GM18520 (cell line): ENCODE measurements at regions not wholly inside any gene's neighbourhood (a gene's known extent, or its start where the extent isn't known, plus 50 kb on each side); places are given as distances from the start of the nearest gene placed in this dataset.
A peak's percentile ranks its signal among the peaks of the same experiment; 100 is the strongest.

Source experiments
- ATAC-seq: cut with Tn5 transposase; IDR thresholded peaks from one replicate; pipeline ENCODE4 v1.9.1; 2021; ENCODE audit not compliant: unreplicated experiment

DNA sequence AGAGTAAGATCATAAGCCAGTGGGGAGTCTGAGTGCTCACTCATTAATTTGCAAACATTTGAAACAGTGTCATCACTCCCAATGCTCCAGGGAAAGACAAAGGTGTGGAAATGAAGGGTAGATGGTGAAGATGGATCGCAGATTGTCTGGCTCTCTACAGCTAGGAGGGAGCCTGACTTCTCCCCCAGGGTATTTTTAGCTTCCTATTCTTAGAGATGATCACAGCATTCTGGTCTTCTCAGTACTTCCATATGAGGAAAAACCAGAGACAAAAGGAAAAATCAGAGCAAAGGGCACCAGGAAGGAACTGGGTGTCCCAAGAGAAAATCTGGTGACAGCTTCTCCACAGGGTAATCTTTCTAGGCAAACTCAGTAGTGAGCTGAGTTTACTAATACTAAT lies 401.9 kb upstream of the GRIA1 start:
- ATAC-seq, result no peak

DNA sequence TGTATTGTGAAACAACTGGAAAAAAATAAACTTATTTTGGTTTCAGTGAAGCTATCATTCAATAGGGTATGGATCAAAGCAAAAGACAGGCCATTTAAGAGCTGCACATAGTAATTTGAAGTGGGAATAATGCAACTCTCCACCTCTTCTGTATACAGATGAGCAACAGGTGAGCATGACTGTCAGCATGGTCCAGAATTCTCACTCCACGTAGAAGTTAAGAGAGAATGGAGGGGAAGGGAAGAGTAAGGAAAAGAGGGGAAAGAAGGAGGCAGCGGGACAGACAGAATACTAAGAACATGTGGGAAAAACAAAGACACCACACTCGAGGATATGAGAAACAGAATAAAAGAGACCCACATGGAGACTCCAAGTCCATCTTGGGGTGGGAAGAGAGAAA lies 396.1 kb upstream of the GRIA1 start:
- ATAC-seq, result no peak

DNA sequence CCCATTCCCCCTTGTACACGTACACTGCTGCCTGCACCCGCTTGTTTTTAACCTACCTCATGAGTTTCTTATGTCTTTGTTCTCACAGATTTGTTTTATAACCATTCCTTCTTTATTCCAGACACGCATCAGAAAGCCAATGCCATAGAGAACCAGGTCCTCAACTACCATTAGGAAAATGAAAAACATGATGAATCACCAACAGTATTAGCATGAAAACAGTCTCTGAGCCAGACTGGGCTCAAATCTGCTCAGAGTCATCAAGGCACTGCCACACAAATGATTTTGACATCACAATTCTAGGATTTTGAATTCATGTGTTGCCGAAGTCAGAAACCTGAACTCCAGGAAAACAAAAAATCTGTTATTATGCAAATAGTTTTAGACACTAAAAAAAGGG lies 394.1 kb upstream of the GRIA1 start:
- ATAC-seq, result no peak

DNA sequence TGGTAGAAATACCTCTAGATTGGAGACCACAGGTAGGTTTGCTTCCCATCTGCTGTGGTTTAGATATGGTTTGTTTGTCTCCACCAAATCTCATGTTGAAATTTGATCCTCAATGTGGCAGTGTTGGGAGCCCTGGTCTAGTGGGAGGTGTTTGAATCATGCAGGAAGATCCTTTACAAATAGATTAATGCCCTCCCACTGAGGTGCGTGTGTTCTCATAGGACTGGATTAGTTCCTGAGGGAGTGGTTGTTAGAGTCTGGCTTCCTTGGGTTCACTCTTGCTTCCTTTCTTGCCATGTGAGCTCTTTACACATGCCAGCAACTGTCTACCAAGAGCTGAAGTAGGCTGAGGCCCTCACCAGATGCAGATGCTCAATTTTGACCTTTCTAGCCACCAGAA lies 391.1 kb upstream of the GRIA1 start:
- ATAC-seq, result no peak

DNA sequence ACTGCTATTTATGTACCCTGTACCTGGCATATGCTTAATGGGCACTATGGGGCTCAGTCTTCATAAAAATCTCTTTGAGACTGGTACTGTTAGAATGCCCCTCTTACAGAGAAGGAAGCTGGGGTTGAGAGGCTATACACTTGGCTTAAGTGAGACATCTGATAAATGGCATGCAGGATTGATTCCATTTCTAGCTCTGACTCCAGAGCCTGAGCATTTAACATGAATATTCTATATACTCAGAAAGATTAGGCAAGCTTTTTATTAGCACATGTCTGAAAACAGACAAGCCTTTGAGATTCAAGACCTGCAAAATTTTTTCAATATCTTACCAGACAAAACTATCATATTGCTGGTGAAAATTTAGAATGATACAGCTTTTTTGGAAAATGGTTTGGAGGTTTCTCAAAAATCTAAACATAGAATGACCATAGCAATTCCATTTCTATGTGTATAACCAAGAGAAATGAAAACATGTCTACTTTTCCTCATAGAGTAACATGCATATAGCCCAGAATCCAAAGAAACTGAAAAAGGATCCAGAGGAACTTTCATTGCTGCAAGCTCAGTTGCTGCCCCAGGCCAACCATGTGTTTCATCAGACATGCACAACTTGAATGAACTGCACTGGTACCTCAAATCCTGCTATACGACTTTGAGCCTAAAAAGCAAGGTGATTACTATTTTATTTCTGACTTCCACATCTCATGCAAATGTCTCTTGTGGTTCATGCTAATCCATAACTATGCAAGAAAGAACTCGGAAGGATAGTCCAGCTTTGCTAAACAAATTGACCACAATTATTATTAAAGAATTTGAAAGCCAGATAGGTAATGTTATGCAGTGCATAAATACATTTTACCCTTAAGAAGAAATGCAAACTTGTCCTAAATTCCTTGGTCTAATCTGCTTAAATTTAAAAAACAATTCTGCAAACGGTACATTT lies 389.0 kb upstream of the GRIA1 start:
- no peak for ATAC-seq

DNA sequence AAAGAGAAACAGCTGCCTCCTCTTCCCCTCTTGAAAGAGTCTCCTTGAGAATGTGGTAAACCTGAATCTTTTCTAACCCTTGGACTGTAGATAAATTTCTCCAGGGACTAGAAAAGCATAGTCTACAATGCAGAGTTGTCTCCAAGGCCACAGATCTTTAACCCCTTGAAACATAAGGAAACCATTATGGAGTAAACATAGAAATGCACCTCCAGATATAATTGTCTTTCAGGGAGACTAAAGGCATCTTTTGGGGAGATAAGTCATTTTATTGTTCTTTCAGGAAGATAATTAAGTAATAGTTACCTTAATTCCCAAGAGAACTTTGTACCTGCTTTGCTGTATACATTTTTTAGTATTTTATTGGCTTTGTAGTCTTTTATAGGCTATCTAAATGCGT lies 373.6 kb upstream of the GRIA1 start:
- ATAC-seq, result no peak

DNA sequence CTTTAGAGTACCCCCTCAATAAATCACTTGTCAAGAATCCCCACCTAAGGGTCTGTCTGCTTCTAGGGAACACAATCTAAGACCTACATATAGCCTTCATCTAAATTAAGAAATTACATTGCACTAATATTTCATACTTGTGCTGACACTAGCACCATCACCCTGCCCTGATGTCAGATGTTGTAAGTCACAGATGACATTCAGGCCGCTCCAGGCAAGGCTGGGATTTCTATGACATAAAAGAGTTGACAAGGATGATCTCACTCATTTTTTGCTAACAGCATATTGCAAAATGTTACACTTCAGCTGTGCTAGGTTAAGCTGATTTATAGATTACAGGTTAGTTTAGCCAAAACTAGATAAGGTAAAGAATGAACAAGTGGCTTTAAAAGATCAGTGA lies 372.5 kb upstream of the GRIA1 start:
- ATAC-seq, result no peak

DNA sequence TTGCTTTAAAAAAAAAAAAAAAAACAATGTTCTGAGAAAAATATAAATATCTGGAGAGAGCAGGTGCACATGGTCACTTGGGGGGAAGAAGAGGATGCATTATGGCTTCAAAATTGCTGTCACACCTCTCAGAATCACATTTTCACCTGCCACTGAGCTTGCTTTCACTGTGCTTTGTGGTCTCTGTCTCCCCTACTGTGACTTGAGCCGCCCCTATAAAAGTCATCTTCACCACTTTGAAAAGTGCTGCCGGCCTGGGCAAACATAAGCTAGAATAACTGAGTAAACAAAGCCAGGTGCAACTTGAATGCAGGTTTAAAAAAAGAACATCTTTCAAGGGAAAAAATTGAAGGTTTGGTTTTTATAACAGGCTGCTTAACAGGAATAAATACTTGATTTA lies 368.1 kb upstream of the GRIA1 start:
- ATAC-seq, result no peak

DNA sequence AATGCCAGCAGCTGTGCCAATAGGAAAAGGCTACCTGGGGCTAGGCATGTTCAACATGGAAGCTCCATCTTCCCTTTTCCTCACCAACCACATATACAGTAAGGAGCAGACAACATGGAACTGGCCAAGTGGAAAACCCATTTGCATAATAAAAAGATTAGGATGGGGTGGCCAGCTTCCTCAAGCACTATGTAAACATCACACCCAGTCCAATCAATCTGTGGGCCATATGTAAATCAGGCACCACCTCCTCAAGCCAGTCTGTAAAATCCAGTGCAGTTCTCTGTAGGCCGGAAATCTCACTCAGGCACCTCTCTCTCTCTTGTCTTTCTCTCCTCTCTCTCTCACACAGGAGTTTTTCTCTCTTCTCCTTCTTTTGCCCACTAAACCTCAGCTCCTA lies 360.2 kb upstream of the GRIA1 start:
- ATAC-seq, result no peak

DNA sequence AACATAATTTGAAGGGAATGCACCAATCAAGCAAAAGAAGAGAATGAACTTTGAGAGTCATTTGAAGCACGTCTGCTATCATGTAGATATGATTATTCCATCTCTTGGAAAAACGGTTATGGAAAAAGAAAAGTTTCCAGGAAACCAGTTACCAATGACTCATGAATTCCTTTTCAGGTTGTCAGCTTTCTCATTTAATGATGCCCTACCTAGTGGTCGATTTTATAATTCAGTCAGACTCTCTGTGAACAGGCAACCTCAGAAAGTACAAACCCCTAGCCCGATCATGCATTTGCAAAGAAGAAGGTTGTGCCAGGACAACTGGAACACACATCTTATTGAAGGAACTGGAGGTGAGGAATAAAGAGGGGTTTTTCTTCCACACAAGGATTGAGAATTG lies 355.1 kb upstream of the GRIA1 start:
- ATAC-seq, result no peak

DNA sequence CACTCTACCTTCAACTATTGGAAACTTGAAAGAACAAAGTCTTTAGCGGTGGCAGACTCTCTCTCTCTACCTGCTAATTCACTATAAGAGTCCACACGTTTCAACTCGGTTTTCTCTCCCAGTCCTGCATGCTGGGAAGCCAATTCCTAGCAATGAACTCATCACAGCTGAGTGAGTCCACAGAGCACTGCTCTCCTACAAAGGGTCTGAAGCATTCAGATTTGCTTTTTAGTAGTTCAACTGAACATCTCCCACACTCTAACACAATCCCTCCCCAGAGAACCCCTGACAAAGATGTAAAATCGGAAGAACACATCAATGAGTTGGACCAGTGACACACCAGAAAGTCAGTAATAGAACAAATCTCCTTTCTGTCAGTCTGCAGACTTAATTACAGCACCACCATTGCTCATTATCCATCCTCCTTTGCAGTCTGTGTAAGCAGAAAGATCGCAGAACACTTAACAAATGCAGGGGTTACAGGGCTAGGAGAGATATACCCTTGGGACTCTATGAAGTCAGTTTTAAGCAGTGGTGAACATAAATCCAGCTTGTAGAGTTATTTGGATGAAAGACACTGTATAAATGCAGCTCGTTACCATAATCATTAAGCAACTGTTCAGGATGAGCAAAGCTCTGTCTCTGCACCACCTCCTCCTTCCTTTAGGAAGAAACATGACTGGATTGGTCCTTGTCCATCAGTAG lies 353.4 kb upstream of the GRIA1 start:
- ATAC-seq, result no peak

DNA sequence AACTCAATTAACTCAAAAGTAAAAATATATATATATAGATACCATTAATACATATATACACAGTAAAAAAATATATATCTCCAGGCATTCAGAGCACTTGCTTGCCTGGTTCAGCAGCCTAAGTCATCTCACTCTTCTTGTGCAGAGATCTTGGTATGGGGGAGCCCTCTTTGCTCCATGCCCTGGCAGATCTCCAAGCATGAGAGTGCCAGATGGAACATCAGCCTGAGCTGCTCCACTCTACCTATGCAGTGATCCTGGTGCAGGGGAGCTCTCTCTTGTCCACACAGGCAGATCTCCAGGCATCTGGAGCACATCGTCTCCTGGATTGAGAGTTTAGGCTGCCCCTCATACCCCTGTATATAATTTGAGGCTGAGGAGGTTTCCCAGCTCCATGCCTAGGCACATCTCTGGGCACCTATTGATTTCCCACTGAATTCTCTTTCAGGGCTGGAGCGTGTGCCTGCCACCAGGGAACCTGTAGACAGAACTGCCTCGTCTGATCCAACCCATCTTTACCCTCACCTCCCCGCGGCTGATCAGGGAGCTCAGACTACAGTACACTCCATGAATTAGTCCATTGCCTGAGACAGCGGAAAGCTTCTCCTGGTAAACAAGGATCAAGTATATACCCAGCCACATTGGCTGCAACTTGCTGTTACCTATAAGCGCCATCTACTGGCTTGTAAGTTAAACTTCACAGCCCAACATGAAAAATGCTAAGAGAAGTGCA lies 342.4 kb upstream of the GRIA1 start:
- ATAC-seq, result no peak

DNA sequence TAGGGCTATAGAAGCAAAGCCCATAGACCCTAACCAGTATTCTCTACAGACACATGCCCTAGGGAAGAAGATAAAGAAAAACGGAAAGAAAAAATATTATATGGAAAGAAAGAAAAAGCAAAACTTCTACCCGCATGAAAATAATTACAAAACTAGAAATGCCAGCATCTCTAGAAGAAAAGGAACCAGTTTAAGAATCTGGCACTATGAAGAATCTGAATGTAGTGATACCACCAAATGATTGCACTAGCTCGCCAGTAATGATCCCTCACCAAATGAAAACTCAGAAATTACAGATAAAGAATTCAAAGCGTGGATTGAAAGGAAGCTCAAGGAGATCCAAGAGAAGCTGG lies 341.9 kb upstream of the GRIA1 start:
- ATAC-seq, result no peak

DNA sequence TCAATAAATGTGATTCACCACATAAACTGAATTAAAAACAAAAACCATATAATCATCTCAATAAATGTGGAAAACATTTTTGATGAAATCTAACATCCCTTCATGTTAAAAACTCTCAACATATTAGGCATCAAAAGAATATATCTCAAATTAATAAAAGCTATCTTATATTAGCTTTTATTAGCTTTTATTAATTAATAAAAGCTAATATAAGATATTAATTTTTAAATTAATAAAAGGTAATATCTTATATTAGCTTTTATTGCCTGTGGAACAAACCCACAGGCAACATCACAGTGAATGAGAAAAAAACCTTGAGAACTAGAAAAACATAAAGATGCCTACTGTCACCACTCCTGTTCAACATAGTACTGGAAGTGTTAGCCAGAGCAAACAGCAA lies 338.9 kb upstream of the GRIA1 start:
- ATAC-seq, result no peak

DNA sequence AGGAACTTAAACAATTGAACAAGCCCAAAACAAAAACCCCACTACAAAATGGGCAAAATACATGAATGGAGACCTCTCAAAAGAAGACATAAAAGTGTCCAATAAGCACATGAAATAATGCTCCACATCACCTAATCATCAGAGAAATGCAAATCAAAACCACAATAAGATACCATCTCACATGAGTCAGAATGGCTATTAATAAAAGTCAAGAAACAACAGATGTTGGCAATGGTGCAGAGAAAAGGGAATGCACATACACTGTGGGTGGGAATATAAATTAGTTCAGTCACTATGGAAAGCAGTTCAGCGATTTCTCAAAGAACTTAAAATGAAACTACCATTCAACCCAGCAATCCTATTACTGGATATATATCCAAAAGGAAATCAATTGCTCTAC lies 337.4 kb upstream of the GRIA1 start:
- no peak for ATAC-seq

DNA sequence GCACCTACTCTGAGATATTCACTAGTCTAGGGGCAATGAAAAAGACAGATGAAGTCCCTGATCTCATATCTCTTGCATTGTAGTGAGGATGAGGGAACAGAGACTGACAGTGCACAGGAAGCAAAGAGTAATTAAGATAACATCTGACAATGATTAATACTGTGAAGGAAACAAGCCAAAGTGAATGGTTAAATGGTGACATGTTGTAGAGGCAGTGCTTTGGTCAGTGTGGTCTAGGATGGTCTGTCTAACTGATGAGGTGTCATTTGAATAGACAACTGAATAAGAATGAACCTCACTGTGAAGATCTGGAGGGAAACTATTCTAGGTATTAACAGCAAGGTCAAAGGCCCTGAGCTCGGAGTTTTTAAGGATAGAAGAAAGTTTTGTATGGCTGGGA lies 333.3 kb upstream of the GRIA1 start:
- ATAC-seq, result peak; percentile 48

DNA sequence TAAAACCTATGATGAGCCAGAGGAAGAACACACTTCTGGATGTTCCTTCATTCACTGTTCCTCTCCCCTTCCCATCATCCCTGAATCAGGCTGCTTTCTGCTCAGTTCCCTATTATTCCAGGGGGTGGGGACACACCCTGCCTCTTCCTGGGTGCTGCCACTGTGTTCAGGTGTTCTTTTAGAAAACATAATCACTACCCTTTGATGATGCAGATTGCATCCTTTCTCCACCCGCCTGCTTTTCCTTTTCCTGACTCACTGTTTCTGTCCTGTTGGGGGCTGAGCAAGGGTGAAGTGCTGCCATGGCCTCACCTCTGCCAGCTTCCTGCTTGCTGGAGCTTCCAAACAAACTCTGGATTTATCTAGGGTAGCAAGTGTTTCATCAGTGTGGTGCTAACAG lies 331.9 kb upstream of the GRIA1 start:
- ATAC-seq, result no peak

DNA sequence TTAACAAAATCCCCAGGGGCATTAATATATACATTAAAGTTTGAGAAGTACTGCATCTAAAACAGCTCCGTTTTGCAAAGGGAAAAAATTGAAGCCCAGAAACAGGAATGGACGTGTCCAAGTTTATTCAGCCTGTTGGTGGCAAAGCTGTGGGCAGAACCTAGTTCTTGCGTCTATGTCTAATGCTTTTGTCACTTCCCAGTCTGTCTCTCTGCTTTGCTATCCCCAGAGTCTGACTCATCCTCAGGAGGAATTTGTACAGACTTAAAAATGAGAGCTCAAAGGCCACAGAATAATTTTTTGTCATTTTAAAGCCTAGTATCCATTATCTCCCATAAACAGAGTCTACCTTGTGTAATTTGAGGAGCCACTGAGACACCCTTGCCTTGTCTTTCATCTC lies 330.9 kb upstream of the GRIA1 start:
- ATAC-seq, result no peak

DNA sequence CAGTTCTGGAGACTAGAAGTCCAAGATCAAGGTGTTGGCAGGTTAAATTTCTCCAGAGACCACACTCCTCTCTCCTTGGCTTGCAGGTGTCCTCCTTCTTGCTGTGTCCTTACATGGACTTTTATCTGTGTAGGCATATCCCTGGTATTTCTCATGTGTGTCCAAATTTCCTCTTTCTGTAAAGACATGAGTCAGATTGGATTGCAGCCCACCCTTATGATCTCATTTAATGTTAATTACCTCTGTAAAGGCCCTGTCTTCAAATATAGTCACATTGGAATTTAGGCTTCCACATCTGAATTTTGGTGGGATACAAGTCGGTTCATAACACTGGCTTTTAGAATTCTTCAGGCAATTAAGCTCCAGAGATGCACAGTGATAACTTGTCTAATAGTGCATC lies 322.2 kb upstream of the GRIA1 start:
- ATAC-seq, result no peak

DNA sequence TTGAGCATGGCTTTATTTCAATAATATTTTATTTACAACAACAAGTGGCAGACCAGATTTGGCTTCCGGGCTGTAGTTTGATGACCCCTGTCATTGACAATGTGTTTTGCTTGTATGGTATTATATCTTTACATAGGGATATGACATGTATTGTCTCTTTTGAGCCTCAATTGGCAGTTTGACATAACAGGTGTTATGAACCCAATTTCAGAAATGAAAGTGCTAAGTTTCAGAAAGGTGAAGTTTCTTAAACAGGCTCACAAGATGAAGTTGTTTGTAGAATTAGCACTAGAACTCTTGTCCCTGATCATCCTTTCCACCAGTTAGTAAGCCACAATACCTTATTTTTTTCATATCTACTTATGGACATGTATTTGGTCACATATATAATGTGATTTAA lies 303.0 kb upstream of the GRIA1 start:
- ATAC-seq, result no peak

DNA sequence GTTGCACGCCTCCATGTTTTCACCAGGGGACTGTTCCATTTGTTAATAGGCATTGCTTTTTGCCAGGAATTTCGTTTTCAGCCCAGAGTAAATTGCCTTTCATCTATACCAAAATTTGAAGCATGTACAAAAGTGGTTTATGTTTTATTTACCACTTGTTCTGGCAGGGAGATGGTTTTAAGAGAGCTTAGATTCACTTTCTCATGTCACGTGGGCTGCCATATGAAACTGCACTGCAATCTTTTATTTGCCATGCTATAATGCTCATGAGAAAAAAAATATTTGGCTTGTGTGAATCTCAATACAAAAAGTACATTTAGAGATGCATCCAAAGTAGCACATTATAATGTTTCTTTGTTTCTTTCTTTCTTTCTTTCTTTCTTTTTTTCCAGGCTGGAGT lies 284.1 kb upstream of the GRIA1 start:
- no peak for ATAC-seq

DNA sequence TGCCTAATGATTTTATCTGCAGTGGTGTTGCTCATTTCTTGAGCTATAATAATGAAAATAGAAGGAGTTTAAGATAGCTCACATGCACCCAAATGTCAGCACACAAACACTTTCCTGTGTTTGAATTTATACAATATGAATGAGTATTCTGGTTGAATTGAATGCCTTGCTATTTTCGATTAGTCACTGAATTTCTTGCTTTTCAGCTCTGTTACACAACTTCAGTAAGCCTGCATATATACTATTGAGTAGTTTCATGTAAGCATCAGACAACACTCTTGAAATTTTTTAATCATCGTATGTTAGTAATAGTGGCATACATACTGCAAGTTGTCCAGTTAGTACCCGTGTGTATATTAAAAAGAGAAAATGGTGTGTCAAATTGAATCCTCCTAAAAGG lies 281.5 kb upstream of the GRIA1 start:
- no peak for ATAC-seq
